ENCODE measurements at regions not wholly inside any gene's neighbourhood (a gene's known extent, or its start where the extent isn't known, plus 50 kb on each side); places are given as distances from the start of the nearest gene placed in this dataset.

DNA sequence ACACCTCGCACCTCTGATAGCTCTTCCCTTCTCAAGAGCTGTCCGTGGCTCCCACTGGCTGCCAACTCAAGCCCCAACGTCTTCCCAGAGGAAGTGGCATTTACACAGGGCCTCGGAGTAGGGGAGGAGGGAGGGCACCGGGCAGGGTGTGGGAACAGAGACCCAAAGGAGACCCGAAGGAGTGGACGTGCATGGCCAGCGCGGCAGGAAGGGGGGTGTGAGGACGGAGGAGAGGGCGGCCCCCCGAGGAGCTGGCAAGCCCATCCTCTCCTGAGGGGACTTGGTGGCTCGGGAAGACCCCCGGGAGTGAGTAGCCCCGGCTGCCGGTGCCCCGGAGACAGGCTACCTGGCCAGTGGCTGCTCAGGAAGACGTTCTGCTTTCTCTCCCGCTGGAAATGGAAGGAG lies 85.9 kb downstream of the FOXL3 start:
- no peaks in the 10 kb centered on the region for H3K79me2 ChIP-seq

GRCh38 chr7:376306-377079 lies 86.5 kb downstream of the FOXL3 start:
- H3K27me3 ChIP-seq (ENCODE audit: control insufficient read depth, insufficient read depth, low read length) = no peaks in the 10 kb centered on the region
- TF ChIP-seq, protein P1, sequence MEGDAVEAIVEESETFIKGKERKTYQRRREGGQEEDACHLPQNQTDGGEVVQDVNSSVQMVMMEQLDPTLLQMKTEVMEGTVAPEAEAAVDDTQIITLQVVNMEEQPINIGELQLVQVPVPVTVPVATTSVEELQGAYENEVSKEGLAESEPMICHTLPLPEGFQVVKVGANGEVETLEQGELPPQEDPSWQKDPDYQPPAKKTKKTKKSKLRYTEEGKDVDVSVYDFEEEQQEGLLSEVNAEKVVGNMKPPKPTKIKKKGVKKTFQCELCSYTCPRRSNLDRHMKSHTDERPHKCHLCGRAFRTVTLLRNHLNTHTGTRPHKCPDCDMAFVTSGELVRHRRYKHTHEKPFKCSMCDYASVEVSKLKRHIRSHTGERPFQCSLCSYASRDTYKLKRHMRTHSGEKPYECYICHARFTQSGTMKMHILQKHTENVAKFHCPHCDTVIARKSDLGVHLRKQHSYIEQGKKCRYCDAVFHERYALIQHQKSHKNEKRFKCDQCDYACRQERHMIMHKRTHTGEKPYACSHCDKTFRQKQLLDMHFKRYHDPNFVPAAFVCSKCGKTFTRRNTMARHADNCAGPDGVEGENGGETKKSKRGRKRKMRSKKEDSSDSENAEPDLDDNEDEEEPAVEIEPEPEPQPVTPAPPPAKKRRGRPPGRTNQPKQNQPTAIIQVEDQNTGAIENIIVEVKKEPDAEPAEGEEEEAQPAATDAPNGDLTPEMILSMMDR (IDR thresholded peaks at IDR 0.05) = no peak

More for the DNA sequence above, 85.9 kb downstream of the FOXL3 start:
- Histone ChIP-seq H3K9me3 (ENCODE audit: control insufficient read depth, low read length) (no peaks in the 10 kb centered on the region), H3K4me2 (ENCODE audit: low read length) (no peak overlapping the region), H3K36me3 (ENCODE audit: control insufficient read depth, insufficient read depth, low read length) (no peaks in the 10 kb centered on the region), H2AFZ (no peak overlapping the region), H3K27ac (no peak overlapping the region), H3K27me3 (ENCODE audit: control insufficient read depth, insufficient read depth, low read length) (no peaks in the 10 kb centered on the region), H3K9ac (no peak overlapping the region), H3K4me1 (peaks cover 4% of the 10 kb centered on the region), H3K4me3 (ENCODE audit: low read depth, low read length) (no peak overlapping the region)
- TF ChIP-seq, protein P1 (IDR thresholded peaks at IDR 0.05) = no peak

GRCh38 chr7:377080-378040 lies 87.4 kb downstream of the FOXL3 start:
- Histone ChIP-seq H3K4me2 (ENCODE audit: low read length) (no peak overlapping the region), H3K79me2 (no peaks in the 10 kb centered on the region), H3K27ac (no peak overlapping the region), H3K27me3 (ENCODE audit: control insufficient read depth, insufficient read depth, low read length) (no peaks in the 10 kb centered on the region), H3K9me3 (ENCODE audit: control insufficient read depth, low read length) (no peaks in the 10 kb centered on the region), H2AFZ (no peak overlapping the region), H3K4me1 (peaks cover 4% of the 10 kb centered on the region), H3K36me3 (ENCODE audit: control insufficient read depth, insufficient read depth, low read length) (no peaks in the 10 kb centered on the region), H3K9ac (no peak overlapping the region), H3K4me3 (ENCODE audit: low read depth, low read length) (no peak overlapping the region)
- TF ChIP-seq, protein P1 (IDR thresholded peaks at IDR 0.05) = no peak

More at GRCh38 chr7:376306-377079, 86.5 kb downstream of the FOXL3 start:
- Histone ChIP-seq H3K4me3 (ENCODE audit: low read depth, low read length) (no peak overlapping the region), H3K4me2 (ENCODE audit: low read length) (no peak overlapping the region), H3K9me3 (ENCODE audit: control insufficient read depth, low read length) (no peaks in the 10 kb centered on the region), H2AFZ (no peak overlapping the region), H3K4me1 (peaks cover 4% of the 10 kb centered on the region), H3K79me2 (no peaks in the 10 kb centered on the region), H3K9ac (no peak overlapping the region), H3K36me3 (ENCODE audit: control insufficient read depth, insufficient read depth, low read length) (no peaks in the 10 kb centered on the region), H3K27ac (no peak overlapping the region)

DNA sequence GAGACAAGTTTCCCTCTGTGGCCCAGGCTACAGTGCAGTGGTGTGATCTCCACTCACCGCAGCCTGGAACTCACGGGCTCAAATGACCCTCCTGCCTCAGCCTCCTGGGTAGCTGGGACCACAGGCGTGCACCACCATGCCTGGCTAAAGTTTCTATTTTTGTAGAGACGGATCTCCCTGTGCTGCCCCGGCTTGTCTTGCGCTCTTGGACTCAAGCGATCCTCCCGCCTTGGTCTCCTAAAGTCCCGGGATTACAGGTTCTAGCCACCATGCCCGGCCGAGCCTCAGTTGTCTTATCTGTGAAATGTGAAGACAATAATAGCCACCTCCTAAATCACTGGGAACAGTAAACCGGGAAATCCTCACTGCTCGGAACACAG lies 88.1 kb downstream of the FOXL3 start:
- Histone ChIP-seq H3K4me1 (peaks cover 4% of the 10 kb centered on the region), H2AFZ (no peak overlapping the region), H3K27me3 (ENCODE audit: control insufficient read depth, insufficient read depth, low read length) (no peaks in the 10 kb centered on the region)

More for the DNA sequence above, 88.1 kb downstream of the FOXL3 start:
- Histone ChIP-seq H3K4me3 (ENCODE audit: low read depth, low read length) (no peak overlapping the region), H3K36me3 (ENCODE audit: control insufficient read depth, insufficient read depth, low read length) (no peaks in the 10 kb centered on the region), H3K27ac (no peak overlapping the region), H3K79me2 (no peaks in the 10 kb centered on the region), H3K4me2 (ENCODE audit: low read length) (no peak overlapping the region), H3K9me3 (ENCODE audit: control insufficient read depth, low read length) (no peaks in the 10 kb centered on the region), H3K9ac (no peak overlapping the region)
- TF ChIP-seq, protein P1 (IDR thresholded peaks at IDR 0.05) = no peak

Data from parathyroid adenoma (tissue), 2 donors.